Pancreas (tissue), 10 donors: ENCODE measurements at regions not wholly inside any gene's neighbourhood (a gene's known extent, or its start where the extent isn't known, plus 50 kb on each side); places are given as distances from the start of the nearest gene placed in this dataset.

ENCODE experiments used
- ATAC-seq, 4 donors: fragments of 200-7000 bp; cut with Tn5 transposase; one replicate each; pipeline versions ENCODE4 v1.8.0 to v1.9.1; 2020; ENCODE audit warnings: mild to moderate bottlenecking in 4 of 4, moderate library complexity in 4 of 4
- DNase-seq, 6 donors: peaks; one replicate each; pipeline ENCODE4 v3.0.0-alpha.2; 2020
- FAIRE-seq: peaks from 2 replicates; lab custom pipeline; 2012; peaks lifted over from hg19 to GRCh38; lab: Jason Lieb, UNC
- H3K27ac ChIP-seq, 4 donors: fragments of 200-600 bp; sonication (generic); 1 replicate in 3 of 4; 2 replicates in 1 of 4; pipeline versions ENCODE4 v1.5.0 to v1.8.0; 2020
- H3K27me3 ChIP-seq, 4 donors: fragments of 200-600 bp; one replicate each; pipeline ENCODE4 v1.8.0; 2021
- H3K36me3 ChIP-seq, 3 donors: fragments of 200-600 bp; sonication (generic) in 1 of 3; one replicate each; pipeline versions ENCODE4 v1.5.0 to v1.8.0; 2020 to 2021
- H3K4me1 ChIP-seq, 3 donors: fragments of 200-600 bp; one replicate each; pipeline ENCODE4 v1.8.0; 2021
- H3K4me3 ChIP-seq, 4 donors: fragments of 200-600 bp; sonication (generic) in 2 of 4; one replicate each; pipeline versions ENCODE4 v1.5.0 to v1.8.0; 2020 to 2021
- H3K9me3 ChIP-seq, 4 donors: fragments of 200-600 bp; one replicate each; pipeline ENCODE4 v1.8.0; 2021
- WGBS, 2 donors: extraction: QIAGEN DNeasy Blood & Tissue Kit; methylation state at CpG; one replicate each; pipeline ENCODE4 v1.1.7; 2013; 5-methylcytosine and 5-hydroxymethylcytosine counted together
- intact Hi-C, 3 donors: fragments of 100-400 bp; cut with DNase I; formaldehyde crosslinking; loops; one replicate each; pipeline versions ENCODE4 v1.11.1 to v1.14.2; 2022
- TF ChIP-seq, protein P1 (sequence below), 4 donors: fragments of 200-600 bp; sonication (generic) in 3 of 4; IDR thresholded peaks; one replicate each; pipeline versions ENCODE4 v1.5.0 to v1.8.0; 2021; ENCODE audit warnings: antibody characterized with exemption in 4 of 4
- donor health status: healthy with polysubstance abuse.
- donor health status: DM: no; HTN: no; CAD: no; lungs with moderate emphysema.
- donor health status: DM: no; HTN: no; CAD: no.
- donor health status: control.
- donor health status: control.
- donor health status: Bipolar disorder and iron deficiency.
- donor health status: DM: yes; HTN: yes; CAD: no.
- donor health status: DM: no; HTN: no; CAD: no.
- donor health status: DM: no; HTN: no; CAD: no.
- donor health status: DM: yes; HTN: yes; CAD: no.

DNA sequence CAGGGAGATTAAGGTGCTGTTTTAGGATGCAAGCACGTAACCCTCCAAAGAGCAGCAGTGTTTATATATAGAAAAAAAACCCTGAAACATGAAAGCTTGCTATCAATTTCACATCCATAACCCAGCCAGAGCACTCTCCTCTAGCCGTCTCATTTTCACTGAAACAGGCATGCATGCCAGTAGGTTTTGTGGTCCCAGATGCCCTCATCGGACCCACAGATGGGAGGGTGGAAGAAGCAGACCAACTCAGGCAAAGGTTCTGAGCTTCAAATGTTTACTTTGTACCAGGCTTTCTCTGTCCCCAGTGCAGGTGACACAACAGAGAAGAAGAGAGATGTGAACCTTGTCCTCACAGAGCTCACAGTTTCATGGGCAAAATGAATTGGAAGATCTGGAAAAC is 127.4 kb upstream of the ATP10B start:
- TF ChIP-seq, protein P1, sequence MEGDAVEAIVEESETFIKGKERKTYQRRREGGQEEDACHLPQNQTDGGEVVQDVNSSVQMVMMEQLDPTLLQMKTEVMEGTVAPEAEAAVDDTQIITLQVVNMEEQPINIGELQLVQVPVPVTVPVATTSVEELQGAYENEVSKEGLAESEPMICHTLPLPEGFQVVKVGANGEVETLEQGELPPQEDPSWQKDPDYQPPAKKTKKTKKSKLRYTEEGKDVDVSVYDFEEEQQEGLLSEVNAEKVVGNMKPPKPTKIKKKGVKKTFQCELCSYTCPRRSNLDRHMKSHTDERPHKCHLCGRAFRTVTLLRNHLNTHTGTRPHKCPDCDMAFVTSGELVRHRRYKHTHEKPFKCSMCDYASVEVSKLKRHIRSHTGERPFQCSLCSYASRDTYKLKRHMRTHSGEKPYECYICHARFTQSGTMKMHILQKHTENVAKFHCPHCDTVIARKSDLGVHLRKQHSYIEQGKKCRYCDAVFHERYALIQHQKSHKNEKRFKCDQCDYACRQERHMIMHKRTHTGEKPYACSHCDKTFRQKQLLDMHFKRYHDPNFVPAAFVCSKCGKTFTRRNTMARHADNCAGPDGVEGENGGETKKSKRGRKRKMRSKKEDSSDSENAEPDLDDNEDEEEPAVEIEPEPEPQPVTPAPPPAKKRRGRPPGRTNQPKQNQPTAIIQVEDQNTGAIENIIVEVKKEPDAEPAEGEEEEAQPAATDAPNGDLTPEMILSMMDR (IDR thresholded peaks at IDR 0.05), result no peak
- Histone ChIP-seq H3K27ac (no peak overlapping the region), H3K36me3 (no peaks in the 10 kb centered on the region), H3K4me1 (no peaks in the 10 kb centered on the region), H3K27me3 (no peaks in the 10 kb centered on the region), H3K9me3 (no peaks in the 10 kb centered on the region), H3K4me3 (no peak overlapping the region)
- DNase-seq (no peak), ATAC-seq (no peak), FAIRE-seq (no peak)
- intact Hi-C loops, result no loop called here
- WGBS, 2 donors, result 76 to 79% methylated on average over 3 of the region's 3 CpGs

DNA sequence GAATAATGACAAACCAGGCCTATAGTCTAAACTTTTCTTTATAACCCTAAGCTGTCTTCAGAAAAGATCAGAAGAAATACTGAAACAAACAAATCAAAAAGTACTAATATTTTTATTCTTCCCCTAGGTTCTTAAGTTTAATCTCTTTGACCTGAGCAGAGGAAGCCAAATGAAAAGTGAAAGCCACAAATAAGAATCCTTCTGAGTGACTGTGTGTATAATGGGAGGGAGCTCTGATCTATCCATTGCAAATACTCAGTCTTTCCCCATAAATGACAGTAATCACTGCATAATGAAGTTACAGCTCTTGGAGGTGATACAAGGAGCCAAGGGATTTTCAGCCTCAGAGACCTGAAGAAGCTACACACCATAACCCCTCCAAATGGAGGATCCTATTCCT is 126.9 kb upstream of the ATP10B start:
- no peak overlapping the region for H3K27ac ChIP-seq
- intact Hi-C loops, result no loop called here
- no peaks in the 10 kb centered on the region for H3K9me3 ChIP-seq
- TF ChIP-seq, protein P1 (IDR thresholded peaks at IDR 0.05), result no peak
- no peaks in the 10 kb centered on the region for H3K27me3 ChIP-seq
- FAIRE-seq, result no peak
- H3K4me3 ChIP-seq, result no peak overlapping the region
- no peak for DNase-seq
- no peaks in the 10 kb centered on the region for H3K4me1 ChIP-seq
- no peaks in the 10 kb centered on the region for H3K36me3 ChIP-seq
- ATAC-seq, result no peak

DNA sequence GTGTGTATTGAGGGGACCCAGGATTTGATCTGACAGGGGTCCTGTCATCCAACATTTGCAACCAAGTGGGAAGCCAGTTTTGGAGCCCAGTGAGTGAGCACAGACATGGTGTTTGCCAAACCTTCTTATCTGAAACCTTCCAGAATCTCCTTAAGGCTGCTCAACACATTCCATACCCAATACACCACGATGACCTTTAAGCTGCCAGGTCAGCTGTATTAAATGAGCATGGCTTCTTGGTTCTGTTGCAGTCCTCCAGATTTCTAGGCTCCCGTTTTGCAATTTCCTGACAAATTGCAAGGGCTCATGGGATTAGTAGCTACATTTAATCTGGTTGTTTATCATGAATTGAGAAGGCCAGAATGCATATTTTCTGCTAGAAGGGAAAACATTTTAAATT is 124.2 kb upstream of the ATP10B start:
- DNase-seq, result no peak
- H3K36me3 ChIP-seq, result no peaks in the 10 kb centered on the region
- H3K9me3 ChIP-seq, result no peaks in the 10 kb centered on the region
- no peak overlapping the region for H3K4me3 ChIP-seq
- no peaks in the 10 kb centered on the region for H3K27me3 ChIP-seq
- 63 to 78% methylated on average over 2 of the region's 2 CpGs for WGBS, 2 donors
- no peak for FAIRE-seq
- H3K4me1 ChIP-seq, result peaks cover 0 to 1% (median 0%) of the 10 kb centered on the region in 3 donors
- TF ChIP-seq, protein P1 (IDR thresholded peaks at IDR 0.05), result no peak
- no peak for ATAC-seq
- intact Hi-C loops, result no loop called here
- H3K27ac ChIP-seq, result no peak overlapping the region

DNA sequence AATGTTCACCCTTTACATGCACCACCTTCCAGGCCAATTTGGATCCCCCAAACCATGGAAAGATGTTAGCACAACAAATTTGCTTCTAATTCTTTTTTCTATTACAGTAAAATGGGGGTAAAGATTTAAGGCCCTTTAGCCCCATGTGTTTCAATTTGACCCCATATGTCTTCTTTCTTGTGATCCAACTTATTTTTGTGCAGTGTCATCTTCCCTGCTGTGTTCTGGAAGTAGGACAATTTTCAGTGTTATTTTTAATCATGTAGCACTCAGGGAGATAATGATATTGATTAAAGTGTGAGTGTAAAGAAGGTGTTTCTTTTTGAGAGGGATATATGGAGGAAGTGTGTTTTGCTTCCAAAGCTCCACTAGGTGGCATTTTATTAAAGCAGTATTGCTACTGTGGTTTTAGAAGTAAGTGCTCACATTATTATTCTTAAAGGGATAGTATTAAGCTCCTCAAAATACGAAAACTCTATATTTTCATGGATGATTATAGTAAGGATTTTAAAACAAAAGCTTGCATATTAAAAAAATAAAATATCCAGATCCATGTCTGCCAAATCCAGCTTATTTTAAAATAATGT is 118.7 kb upstream of the ATP10B start:
- H3K4me3 ChIP-seq, result no peak overlapping the region
- H3K9me3 ChIP-seq, result no peaks in the 10 kb centered on the region
- H3K27me3 ChIP-seq, result no peaks in the 10 kb centered on the region
- 47 to 53% methylated on average over 1 of the region's 1 CpG for WGBS, 2 donors
- TF ChIP-seq, protein P1 (IDR thresholded peaks at IDR 0.05), result peak in 2 of 4 donors; percentile 18 to 30
- H3K36me3 ChIP-seq, result no peaks in the 10 kb centered on the region
- no peak for DNase-seq
- peaks cover 0 to 4% (median 0%) of the 10 kb centered on the region in 3 donors for H3K4me1 ChIP-seq
- intact Hi-C loops, result no loop called here
- no peak overlapping the region for H3K27ac ChIP-seq
- FAIRE-seq, result no peak
- peak in 3 of 4 donors; percentile 58 to 79 (median 61) for ATAC-seq

DNA sequence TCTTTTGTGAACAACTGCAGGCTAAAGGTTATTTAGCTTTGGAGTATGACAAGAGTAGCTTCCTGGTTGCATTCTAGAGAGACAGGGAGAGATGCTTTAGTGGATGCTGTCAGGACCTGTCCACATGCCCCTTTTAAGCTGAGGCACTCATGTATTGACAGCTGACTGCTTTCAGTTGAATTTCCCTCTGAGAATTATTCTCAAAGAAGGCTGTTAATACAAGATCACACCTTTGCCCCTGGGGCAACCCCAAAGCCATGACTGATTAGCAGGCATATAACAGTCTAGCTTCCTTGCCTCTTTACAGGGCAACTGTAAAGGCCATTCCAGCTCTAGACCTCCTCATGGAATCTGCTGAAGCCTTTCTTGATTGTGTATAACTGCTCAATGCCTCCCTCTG is 117.6 kb upstream of the ATP10B start:
- FAIRE-seq (no peak), ATAC-seq (peak in 1 of 4 donors; percentile 32), DNase-seq (no peak)
- Histone ChIP-seq H3K4me1 (peaks cover 0 to 4% (median 0%) of the 10 kb centered on the region in 3 donors), H3K27me3 (no peaks in the 10 kb centered on the region), H3K4me3 (no peak overlapping the region), H3K9me3 (no peaks in the 10 kb centered on the region), H3K36me3 (no peaks in the 10 kb centered on the region), H3K27ac (no peak overlapping the region)
- TF ChIP-seq, protein P1 (IDR thresholded peaks at IDR 0.05), result no peak
- intact Hi-C loops, result no loop called here
